ENCODE measurements at regions not wholly inside any gene's neighbourhood (a gene's known extent, or its start where the extent isn't known, plus 50 kb on each side); places are given as distances from the start of the nearest gene placed in this dataset.
A peak's percentile ranks its signal among the peaks of the same experiment; 100 is the strongest.

DNA sequence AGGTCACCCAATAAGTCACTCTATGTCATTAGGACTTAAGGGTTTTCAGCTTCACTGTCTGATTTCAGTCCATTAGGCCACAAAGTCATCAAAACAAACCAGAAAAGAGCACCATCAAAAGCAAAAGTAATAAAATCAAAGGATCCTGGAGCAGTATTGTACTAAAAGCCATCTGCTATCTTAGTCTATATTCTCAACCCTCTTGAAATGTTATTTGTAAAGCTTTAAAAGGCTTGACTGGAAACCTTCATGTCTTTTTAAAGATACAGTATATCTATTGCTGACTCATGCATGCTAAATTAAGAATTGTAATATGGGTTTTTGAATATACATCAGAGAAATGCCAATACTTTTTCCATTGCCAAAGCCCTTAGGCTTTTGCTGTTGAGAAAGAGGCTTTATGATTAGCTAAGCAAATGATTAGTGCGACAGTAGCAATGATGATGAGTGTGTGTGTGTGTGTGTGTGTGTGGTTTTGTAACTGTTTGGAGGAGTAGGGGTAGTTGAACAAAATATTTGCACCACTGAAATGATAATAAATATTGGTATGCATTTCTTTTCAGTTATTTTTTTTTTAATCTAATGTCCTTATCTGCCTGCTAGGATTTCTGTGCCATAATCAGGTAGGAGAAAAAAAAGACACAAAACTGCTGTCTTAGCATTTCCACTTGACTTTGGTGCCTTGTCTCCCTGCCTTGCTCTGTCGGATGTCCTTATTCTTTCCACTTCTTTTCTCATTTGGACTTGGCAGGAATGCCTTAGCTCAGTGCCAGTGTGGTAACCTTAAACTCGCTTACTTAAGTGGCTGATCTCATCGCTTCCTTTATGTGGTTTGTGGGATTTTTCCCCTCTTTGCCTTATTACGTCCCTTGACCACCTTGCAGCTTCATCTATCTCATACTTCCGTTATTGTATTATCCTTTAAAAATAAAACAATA lies 119.7 kb downstream of the PCDH7 start:
- Histone ChIP-seq H3K9me3 (no peaks in the 10 kb centered on the region), H3K4me3 (no peak overlapping the region), H3K4me1 (no peaks in the 10 kb centered on the region), H3K36me3 (no peaks in the 10 kb centered on the region), H3K27ac (no peak overlapping the region), H3K27me3 (no peaks in the 10 kb centered on the region)
- 44 to 46% methylated on average over 6 of the region's 6 CpGs for WGBS, 2 donors
- DNase-seq (no peak), ATAC-seq (ENCODE audit: low FRiP score in 2 of 2) (peak in 1 of 2 donors; percentile 31)
- TF ChIP-seq POLR2AphosphoS5 (IDR thresholded peaks at IDR 0.05) = no peak
- TF ChIP-seq EP300 (IDR thresholded peaks at IDR 0.05) = no peak
- TF ChIP-seq POLR2A (IDR thresholded peaks at IDR 0.05) = no peak
- TF ChIP-seq, protein P1, sequence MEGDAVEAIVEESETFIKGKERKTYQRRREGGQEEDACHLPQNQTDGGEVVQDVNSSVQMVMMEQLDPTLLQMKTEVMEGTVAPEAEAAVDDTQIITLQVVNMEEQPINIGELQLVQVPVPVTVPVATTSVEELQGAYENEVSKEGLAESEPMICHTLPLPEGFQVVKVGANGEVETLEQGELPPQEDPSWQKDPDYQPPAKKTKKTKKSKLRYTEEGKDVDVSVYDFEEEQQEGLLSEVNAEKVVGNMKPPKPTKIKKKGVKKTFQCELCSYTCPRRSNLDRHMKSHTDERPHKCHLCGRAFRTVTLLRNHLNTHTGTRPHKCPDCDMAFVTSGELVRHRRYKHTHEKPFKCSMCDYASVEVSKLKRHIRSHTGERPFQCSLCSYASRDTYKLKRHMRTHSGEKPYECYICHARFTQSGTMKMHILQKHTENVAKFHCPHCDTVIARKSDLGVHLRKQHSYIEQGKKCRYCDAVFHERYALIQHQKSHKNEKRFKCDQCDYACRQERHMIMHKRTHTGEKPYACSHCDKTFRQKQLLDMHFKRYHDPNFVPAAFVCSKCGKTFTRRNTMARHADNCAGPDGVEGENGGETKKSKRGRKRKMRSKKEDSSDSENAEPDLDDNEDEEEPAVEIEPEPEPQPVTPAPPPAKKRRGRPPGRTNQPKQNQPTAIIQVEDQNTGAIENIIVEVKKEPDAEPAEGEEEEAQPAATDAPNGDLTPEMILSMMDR (IDR thresholded peaks at IDR 0.05) = no peak

DNA sequence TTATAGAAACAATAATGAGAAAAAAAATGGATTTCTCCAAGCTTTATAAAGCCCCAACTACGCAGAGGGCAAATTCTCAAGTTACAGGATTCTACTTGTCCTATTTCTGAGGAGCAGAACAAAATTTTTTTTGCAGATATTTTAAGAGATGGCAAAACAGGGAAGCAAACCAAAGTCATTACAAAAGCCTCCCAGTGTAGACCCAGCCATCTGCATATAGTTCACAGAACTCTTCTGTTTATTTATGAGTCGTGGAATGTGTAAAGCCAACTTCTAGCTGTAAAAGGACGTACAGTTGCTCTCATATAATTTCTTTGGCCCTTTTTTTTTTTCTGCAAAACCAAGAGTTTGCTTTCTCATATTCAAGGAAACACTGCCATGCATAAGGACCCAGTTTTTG lies 120.4 kb downstream of the PCDH7 start:
- Histone ChIP-seq H3K36me3 (no peaks in the 10 kb centered on the region), H3K27ac (no peak overlapping the region), H3K4me3 (no peak overlapping the region), H3K27me3 (no peaks in the 10 kb centered on the region), H3K4me1 (no peaks in the 10 kb centered on the region), H3K9me3 (no peaks in the 10 kb centered on the region)
- TF ChIP-seq, protein P1 (IDR thresholded peaks at IDR 0.05) = no peak
- TF ChIP-seq EP300 (IDR thresholded peaks at IDR 0.05) (no peak), POLR2AphosphoS5 (IDR thresholded peaks at IDR 0.05) (no peak), POLR2A (IDR thresholded peaks at IDR 0.05) (no peak)
- 49 to 58% methylated on average over 3 of the region's 3 CpGs for WGBS, 2 donors
- DNase-seq (no peak), ATAC-seq (ENCODE audit: low FRiP score in 2 of 2) (no peak)

DNA sequence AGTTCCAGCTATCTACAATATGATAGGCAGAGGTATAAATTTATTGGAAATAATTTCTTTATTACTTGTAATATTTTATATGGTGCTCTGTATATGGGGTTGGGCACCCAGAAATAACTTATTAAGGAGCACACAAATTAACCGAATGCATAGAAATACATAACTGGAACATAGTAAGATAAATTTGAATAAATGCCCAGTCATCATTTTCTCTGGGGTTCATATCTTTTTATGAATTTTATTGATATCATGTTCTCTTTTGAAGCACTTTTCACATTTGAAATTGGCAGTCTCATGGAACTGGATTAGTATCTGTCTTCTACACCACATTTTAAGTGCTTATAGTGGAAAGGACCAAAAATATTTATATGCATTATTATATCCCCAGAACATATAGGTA lies 122.0 kb downstream of the PCDH7 start:
- 92 to 94% methylated on average over 1 of the region's 1 CpG for WGBS, 2 donors
- DNase-seq = no peak
- H3K4me3 ChIP-seq = no peak overlapping the region
- no peaks in the 10 kb centered on the region for H3K4me1 ChIP-seq
- no peak overlapping the region for H3K27ac ChIP-seq
- no peak for TF ChIP-seq EP300 (IDR thresholded peaks at IDR 0.05)
- TF ChIP-seq, protein P1 (IDR thresholded peaks at IDR 0.05) = no peak
- TF ChIP-seq POLR2AphosphoS5 (IDR thresholded peaks at IDR 0.05) = no peak
- TF ChIP-seq POLR2A (IDR thresholded peaks at IDR 0.05) = no peak
- H3K27me3 ChIP-seq = no peaks in the 10 kb centered on the region
- no peak for ATAC-seq (ENCODE audit: low FRiP score in 2 of 2)
- H3K9me3 ChIP-seq = no peaks in the 10 kb centered on the region
- H3K36me3 ChIP-seq = no peaks in the 10 kb centered on the region

DNA sequence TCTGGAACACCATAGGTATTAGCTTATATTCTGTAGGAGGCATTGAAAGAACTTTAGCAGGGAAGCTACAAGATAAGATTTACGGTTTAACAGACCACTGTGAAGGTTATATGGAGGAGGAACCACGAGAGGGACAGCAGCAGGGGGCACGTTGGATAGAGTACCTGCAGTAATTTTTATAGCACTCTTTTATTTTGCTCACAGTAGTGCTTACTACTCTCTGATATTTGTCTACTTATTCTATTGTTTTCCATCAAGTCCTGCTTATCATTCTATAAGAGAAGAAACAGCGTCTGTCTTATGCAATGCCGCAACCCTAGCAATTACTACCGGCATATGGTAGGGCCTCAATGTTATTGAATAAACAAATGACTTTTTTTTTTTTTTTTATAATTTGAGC lies 122.5 kb downstream of the PCDH7 start:
- H3K36me3 ChIP-seq = no peaks in the 10 kb centered on the region
- TF ChIP-seq EP300 (IDR thresholded peaks at IDR 0.05) (no peak), POLR2AphosphoS5 (IDR thresholded peaks at IDR 0.05) (no peak), POLR2A (IDR thresholded peaks at IDR 0.05) (no peak)
- TF ChIP-seq, protein P1 (IDR thresholded peaks at IDR 0.05) = no peak
- ATAC-seq (ENCODE audit: low FRiP score in 2 of 2) = no peak
- no peak for DNase-seq
- H3K9me3 ChIP-seq = no peaks in the 10 kb centered on the region
- no peaks in the 10 kb centered on the region for H3K4me1 ChIP-seq
- 86% methylated on average over 6 of the region's 6 CpGs for WGBS, 2 donors
- no peaks in the 10 kb centered on the region for H3K27me3 ChIP-seq
- no peak overlapping the region for H3K4me3 ChIP-seq
- no peak overlapping the region for H3K27ac ChIP-seq
